Peyer's patch (tissue), 4 donors: ENCODE measurements at regions not wholly inside any gene's neighbourhood (a gene's known extent, or its start where the extent isn't known, plus 50 kb on each side); places are given as distances from the start of the nearest gene placed in this dataset.

Source experiments
- DNase-seq, 3 donors: peaks; one replicate each; pipeline ENCODE4 v3.0.0-alpha.2; 2017 to 2019
- H3K27ac ChIP-seq, 4 donors: fragments of 200-600 bp; sonication (generic); one replicate each; pipeline ENCODE4 v1.5.1; 2016 to 2019
- H3K27me3 ChIP-seq, 2 donors: fragments of 200-600 bp; sonication (generic); one replicate each; pipeline ENCODE4 v1.5.1; 2019
- H3K36me3 ChIP-seq, 3 donors: fragments of 200-600 bp; sonication (generic); one replicate each; pipeline ENCODE4 v1.5.1; 2016 to 2019
- H3K4me1 ChIP-seq, 4 donors: fragments of 200-600 bp; sonication (generic); one replicate each; pipeline ENCODE4 v1.5.1; 2016 to 2019
- H3K4me3 ChIP-seq, 4 donors: fragments of 200-600 bp; sonication (generic); 1 replicate in 3 of 4; 2 replicates in 1 of 4; pipeline ENCODE4 v1.5.1; 2016 to 2019; ENCODE audit warnings: mild to moderate bottlenecking in 1 of 4
- H3K9me3 ChIP-seq, 4 donors: fragments of 200-600 bp; sonication (generic); one replicate each; pipeline ENCODE4 v1.5.1; 2016 to 2019; ENCODE audit warnings: mild to moderate bottlenecking in 1 of 4
- POLR2A ChIP-seq, 2 donors: fragments of 450-650 bp; IDR thresholded peaks; one replicate each; pipeline ENCODE4 v1.5.1; 2017; ENCODE audit warnings: antibody characterized with exemption in 2 of 2, mild to moderate bottlenecking in 2 of 2, moderate library complexity in 2 of 2
- TF ChIP-seq, protein P1 (sequence below), 6 experiments: fragments of 450-650 bp in 4 of 6; fragments of 200-600 bp in 2 of 6; sonication (generic) in 1 of 6; IDR thresholded peaks; one replicate each; pipeline ENCODE4 v1.5.1; 2017 to 2019; ENCODE audit warnings: antibody characterized with exemption in 6 of 6, mild to moderate bottlenecking in 3 of 6, moderate library complexity in 1 of 6

- Histone ChIP-seq H3K27me3 (no peaks in the 10 kb centered on the region), H3K36me3 (no peaks in the 10 kb centered on the region), H3K27ac (no peak overlapping the region), H3K4me1 (no peaks in the 10 kb centered on the region), H3K9me3 (no peaks in the 10 kb centered on the region), H3K4me3 (no peak overlapping the region)
- no peak for TF ChIP-seq POLR2A (IDR thresholded peaks at IDR 0.05)
- TF ChIP-seq, protein P1, sequence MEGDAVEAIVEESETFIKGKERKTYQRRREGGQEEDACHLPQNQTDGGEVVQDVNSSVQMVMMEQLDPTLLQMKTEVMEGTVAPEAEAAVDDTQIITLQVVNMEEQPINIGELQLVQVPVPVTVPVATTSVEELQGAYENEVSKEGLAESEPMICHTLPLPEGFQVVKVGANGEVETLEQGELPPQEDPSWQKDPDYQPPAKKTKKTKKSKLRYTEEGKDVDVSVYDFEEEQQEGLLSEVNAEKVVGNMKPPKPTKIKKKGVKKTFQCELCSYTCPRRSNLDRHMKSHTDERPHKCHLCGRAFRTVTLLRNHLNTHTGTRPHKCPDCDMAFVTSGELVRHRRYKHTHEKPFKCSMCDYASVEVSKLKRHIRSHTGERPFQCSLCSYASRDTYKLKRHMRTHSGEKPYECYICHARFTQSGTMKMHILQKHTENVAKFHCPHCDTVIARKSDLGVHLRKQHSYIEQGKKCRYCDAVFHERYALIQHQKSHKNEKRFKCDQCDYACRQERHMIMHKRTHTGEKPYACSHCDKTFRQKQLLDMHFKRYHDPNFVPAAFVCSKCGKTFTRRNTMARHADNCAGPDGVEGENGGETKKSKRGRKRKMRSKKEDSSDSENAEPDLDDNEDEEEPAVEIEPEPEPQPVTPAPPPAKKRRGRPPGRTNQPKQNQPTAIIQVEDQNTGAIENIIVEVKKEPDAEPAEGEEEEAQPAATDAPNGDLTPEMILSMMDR (IDR thresholded peaks at IDR 0.05) = no peak
- DNase-seq = no peak
These were observed 1579.4 kb upstream of the TMEFF2 start for GRCh38 chr2:193774166-193774565.

- Histone ChIP-seq H3K27ac (no peak overlapping the region), H3K36me3 (no peaks in the 10 kb centered on the region), H3K27me3 (no peaks in the 10 kb centered on the region), H3K4me3 (no peak overlapping the region), H3K4me1 (no peaks in the 10 kb centered on the region), H3K9me3 (no peaks in the 10 kb centered on the region)
- TF ChIP-seq POLR2A (IDR thresholded peaks at IDR 0.05) = no peak
- TF ChIP-seq, protein P1 (IDR thresholded peaks at IDR 0.05) = no peak
- no peak for DNase-seq
These were observed 1556.6 kb upstream of the TMEFF2 start for GRCh38 chr2:193751299-193751698.

- Histone ChIP-seq H3K9me3 (no peaks in the 10 kb centered on the region), H3K4me3 (no peak overlapping the region), H3K27me3 (no peaks in the 10 kb centered on the region), H3K27ac (no peak overlapping the region), H3K36me3 (no peaks in the 10 kb centered on the region), H3K4me1 (no peaks in the 10 kb centered on the region)
- TF ChIP-seq, protein P1 (IDR thresholded peaks at IDR 0.05) = no peak
- TF ChIP-seq POLR2A (IDR thresholded peaks at IDR 0.05) = no peak
- DNase-seq = no peak
These were observed 1554.8 kb upstream of the TMEFF2 start for GRCh38 chr2:193749485-193749884.

DNA sequence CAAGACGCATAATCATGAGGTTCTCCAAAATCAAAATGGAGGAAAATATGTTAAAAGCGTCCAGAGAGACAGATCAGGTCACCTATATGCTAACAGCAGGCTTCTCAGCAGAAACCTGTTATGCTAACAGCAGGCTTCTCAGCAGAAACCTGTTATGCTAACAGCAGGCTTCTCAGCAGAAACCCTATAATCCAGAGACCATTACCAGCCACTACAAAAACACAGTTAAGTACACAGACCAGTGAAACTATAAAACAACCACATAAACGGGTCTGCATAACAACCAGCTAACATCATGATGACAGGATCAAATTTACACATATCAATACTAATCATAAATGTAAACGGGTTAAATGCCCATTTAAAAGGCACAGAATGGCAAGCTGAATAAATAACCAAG is 1548.4 kb upstream of the TMEFF2 start:
- no peak for TF ChIP-seq POLR2A (IDR thresholded peaks at IDR 0.05)
- TF ChIP-seq, protein P1 (IDR thresholded peaks at IDR 0.05) = no peak
- no peaks in the 10 kb centered on the region for H3K9me3 ChIP-seq
- H3K27ac ChIP-seq = no peak overlapping the region
- DNase-seq = no peak
- no peaks in the 10 kb centered on the region for H3K27me3 ChIP-seq
- no peaks in the 10 kb centered on the region for H3K36me3 ChIP-seq
- no peaks in the 10 kb centered on the region for H3K4me1 ChIP-seq
- H3K4me3 ChIP-seq = no peak overlapping the region

DNA sequence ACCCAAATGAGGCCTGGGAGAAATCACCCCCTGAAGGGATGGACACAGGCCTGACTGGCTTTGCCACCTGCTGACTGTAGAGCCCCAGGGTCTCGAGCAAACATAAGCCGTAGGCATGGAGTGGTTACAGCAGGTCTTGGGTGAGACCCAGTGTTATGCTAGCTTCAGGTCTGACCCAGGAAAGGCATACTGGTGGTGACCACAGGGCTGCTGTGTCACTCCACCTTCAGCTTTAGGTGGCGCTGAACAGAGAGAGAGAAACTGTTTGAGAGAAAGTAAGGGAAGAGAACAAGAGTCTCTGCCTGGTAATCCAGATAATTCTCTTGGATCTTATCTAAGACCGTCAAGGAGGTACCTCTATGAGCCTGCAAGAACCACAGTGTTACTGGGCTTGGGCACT is 1544.2 kb upstream of the TMEFF2 start:
- Histone ChIP-seq H3K4me3 (no peak overlapping the region), H3K27ac (no peak overlapping the region), H3K36me3 (no peaks in the 10 kb centered on the region), H3K27me3 (no peaks in the 10 kb centered on the region), H3K4me1 (no peaks in the 10 kb centered on the region), H3K9me3 (no peaks in the 10 kb centered on the region)
- no peak for DNase-seq
- TF ChIP-seq POLR2A (IDR thresholded peaks at IDR 0.05) = no peak
- TF ChIP-seq, protein P1 (IDR thresholded peaks at IDR 0.05) = no peak

- Histone ChIP-seq H3K4me1 (no peaks in the 10 kb centered on the region), H3K27ac (no peak overlapping the region), H3K27me3 (no peaks in the 10 kb centered on the region), H3K9me3 (no peaks in the 10 kb centered on the region), H3K4me3 (no peak overlapping the region), H3K36me3 (no peaks in the 10 kb centered on the region)
- TF ChIP-seq, protein P1 (IDR thresholded peaks at IDR 0.05) = no peak
- TF ChIP-seq POLR2A (IDR thresholded peaks at IDR 0.05) = no peak
- no peak for DNase-seq
These were observed 1518.2 kb upstream of the TMEFF2 start for GRCh38 chr2:193712912-193713311.
